SK-N-SH treated with all-trans-retinoic acid at 6 μM for 48 hours (cell line): ENCODE measurements at regions not wholly inside any gene's neighbourhood (a gene's known extent, or its start where the extent isn't known, plus 50 kb on each side); places are given as distances from the start of the nearest gene placed in this dataset.
A peak's percentile ranks its signal among the peaks of the same experiment; 100 is the strongest.
"Not testable (repeated sequence)": the region's sequence is repeated elsewhere in the genome, so short reads cannot be mapped to it uniquely, and the experiment has no call there.

Experiments used
- ATAC-seq: fragments of 200-7000 bp; cut with Tn5 transposase; 3 replicates; pipeline ENCODE4 v1.9.1; 2020; ENCODE audit warnings: mild to moderate bottlenecking, moderate library complexity
- ARNTL ChIP-seq: fragments of 450-650 bp; formaldehyde crosslinking; IDR thresholded peaks from 2 replicates; pipeline ENCODE4 v1.5.0; 2020; ENCODE audit warnings: low read depth, mild to moderate bottlenecking, moderate library complexity, borderline replicate concordance
- BACH2 ChIP-seq: fragments of 250-450 bp; sonication (Bioruptor Pico); IDR thresholded peaks from 2 replicates; pipeline ENCODE4 v1.9.0; 2021; ENCODE audit warnings: mild to moderate bottlenecking, borderline replicate concordance
- CSDC2 ChIP-seq: fragments of 250-450 bp; sonication (Bioruptor Pico); IDR thresholded peaks from 2 replicates; pipeline ENCODE4 v1.5.0; 2020; ENCODE audit warnings: mild to moderate bottlenecking, moderate library complexity
- CSRNP3 ChIP-seq: fragments of 250-450 bp; sonication (Bioruptor Pico); IDR thresholded peaks from 2 replicates; pipeline ENCODE4 v1.5.1; 2021; ENCODE audit warnings: mild to moderate bottlenecking, moderate library complexity
- ESRRG ChIP-seq: fragments of 250-450 bp; sonication (Bioruptor Pico); IDR thresholded peaks from 2 replicates; pipeline ENCODE4 v1.6.1; 2021; ENCODE audit warnings: mild to moderate bottlenecking
- GLIS3 ChIP-seq: fragments of 250-450 bp; sonication (Bioruptor Pico); IDR thresholded peaks from 2 replicates; pipeline ENCODE4 v1.5.0; 2020; ENCODE audit warnings: mild to moderate bottlenecking, moderate library complexity
- ISL1 ChIP-seq: fragments of 250-450 bp; sonication (Bioruptor Pico); IDR thresholded peaks from 2 replicates; pipeline ENCODE4 v2.1.2; 2022; ENCODE audit warnings: mild to moderate bottlenecking, moderate library complexity
- PATZ1 ChIP-seq: fragments of 250-450 bp; sonication (Bioruptor Pico); IDR thresholded peaks from 2 replicates; pipeline ENCODE4 v1.8.0; 2020; ENCODE audit warnings: mild to moderate bottlenecking, moderate library complexity, borderline replicate concordance
- PPARA ChIP-seq: fragments of 250-450 bp; sonication (Bioruptor Pico); IDR thresholded peaks from 2 replicates; pipeline ENCODE4 v1.5.0; 2020; ENCODE audit warnings: mild to moderate bottlenecking, borderline replicate concordance
- RARB ChIP-seq: fragments of 250-450 bp; sonication (Bioruptor Pico); IDR thresholded peaks from 2 replicates; pipeline ENCODE4 v1.8.0; 2021; ENCODE audit warnings: mild to moderate bottlenecking, moderate library complexity
- SNAI2 ChIP-seq: fragments of 250-450 bp; sonication (Bioruptor Pico); IDR thresholded peaks from 2 replicates; pipeline ENCODE4 v1.5.0; 2020; ENCODE audit warnings: mild to moderate bottlenecking, moderate library complexity
- TCF4 ChIP-seq: fragments of 250-450 bp; sonication (Bioruptor Pico); IDR thresholded peaks from 2 replicates; pipeline ENCODE4 v1.8.0; 2021; ENCODE audit warnings: mild to moderate bottlenecking, moderate library complexity, borderline replicate concordance
- TOX ChIP-seq: fragments of 250-450 bp; sonication (Bioruptor Pico); IDR thresholded peaks from 2 replicates; pipeline ENCODE4 v1.8.0; 2021; ENCODE audit warnings: mild to moderate bottlenecking, moderate library complexity, borderline replicate concordance
- ZC3H10 ChIP-seq: fragments of 250-450 bp; sonication (Bioruptor Pico); IDR thresholded peaks from 2 replicates; pipeline ENCODE4 v1.5.1; 2021; ENCODE audit warnings: mild to moderate bottlenecking, moderate library complexity
- ZFP3 ChIP-seq: fragments of 250-450 bp; sonication (Bioruptor Pico); IDR thresholded peaks from 2 replicates; pipeline ENCODE4 v1.5.0; 2020; ENCODE audit warnings: mild to moderate bottlenecking, moderate library complexity
- ZFP30 ChIP-seq: fragments of 450-650 bp; formaldehyde crosslinking; IDR thresholded peaks from 2 replicates; pipeline ENCODE4 v1.5.0; 2022; ENCODE audit warnings: mild to moderate bottlenecking, moderate library complexity
- ZNF565 ChIP-seq: fragments of 450-650 bp; formaldehyde crosslinking; conservative IDR thresholded peaks from 2 replicates; pipeline ENCODE4 v1.5.0; 2020; ENCODE audit warnings: low read depth, mild to moderate bottlenecking, moderate library complexity
- ZNF70 ChIP-seq: fragments of 450-650 bp; formaldehyde crosslinking; IDR thresholded peaks from 2 replicates; pipeline ENCODE4 v1.5.0; 2020; ENCODE audit warnings: mild to moderate bottlenecking, moderate library complexity
- ZNF8 ChIP-seq: fragments of 450-650 bp; formaldehyde crosslinking; IDR thresholded peaks from 2 replicates; pipeline ENCODE4 v1.5.0; 2020; ENCODE audit warnings: mild to moderate bottlenecking, moderate library complexity
- TF ChIP-seq, protein P1 (sequence below): fragments of 250-450 bp; sonication (Bioruptor Pico); IDR thresholded peaks from 2 replicates; pipeline ENCODE4 v1.5.1; 2020; ENCODE audit warnings: low read depth, mild to moderate bottlenecking, moderate library complexity
- TF ChIP-seq, protein P2 (sequence below): fragments of 250-450 bp; sonication (Bioruptor Pico); IDR thresholded peaks from 2 replicates; pipeline ENCODE4 v1.8.0; 2021; ENCODE audit warnings: low read depth, mild to moderate bottlenecking, moderate library complexity, borderline replicate concordance

DNA sequence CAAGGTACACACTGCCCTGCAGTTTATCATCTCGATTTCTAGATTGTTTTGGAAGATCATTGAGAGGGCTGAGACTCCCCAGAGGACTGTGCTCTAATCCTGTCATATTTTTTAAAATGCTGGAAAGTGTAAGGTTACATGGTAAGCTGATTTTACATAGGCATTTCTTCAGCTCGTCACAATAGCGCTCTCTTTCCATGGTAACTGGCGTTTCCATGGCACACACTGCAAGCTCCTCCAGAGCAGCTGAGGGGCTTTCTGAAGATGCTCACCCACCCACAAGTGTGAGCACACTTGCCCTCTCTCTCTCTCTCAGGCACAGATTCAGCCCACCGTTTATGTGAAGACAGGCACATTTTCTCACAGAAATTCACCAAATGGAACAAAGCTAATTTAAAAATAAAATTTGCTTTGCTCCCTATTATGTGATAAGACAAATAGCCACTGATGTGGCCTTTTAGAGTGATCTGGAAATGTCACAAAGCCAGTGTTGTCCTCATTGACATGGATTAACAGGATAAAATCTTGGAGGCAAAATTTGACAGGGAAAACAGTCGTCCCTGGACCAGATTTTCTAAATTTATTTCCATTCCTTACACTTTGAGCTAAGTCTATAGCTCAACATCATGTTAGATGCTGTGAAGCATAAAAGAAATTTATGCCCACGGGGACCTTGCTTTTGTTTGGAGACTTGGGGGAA is 421.5 kb downstream of the RWDD3 start:
- TF ChIP-seq PPARA (CRISPR knock-in tag) (peak; percentile 15; the same call in 1 of the 2 replicates), GLIS3 (CRISPR knock-in tag) (no peak)
- TF ChIP-seq, all 23 proteins: peak for 1
- ATAC-seq: no peak

GRCh38 chr1:95657248-95657647 is 423.2 kb downstream of the RWDD3 start:
- ATAC-seq: no peak
- TF ChIP-seq CSDC2 (no peak), ZNF70 (CRISPR knock-in tag) (no peak), PPARA (CRISPR knock-in tag) (no peak), ZC3H10 (CRISPR knock-in tag) (no peak), ARNTL (CRISPR knock-in tag) (no peak), TCF4 (CRISPR knock-in tag) (no peak), ZFP3 (CRISPR knock-in tag) (no peak), ZFP30 (no peak), SNAI2 (CRISPR knock-in tag) (no peak), CSRNP3 (CRISPR knock-in tag) (no peak), GLIS3 (CRISPR knock-in tag) (no peak), ISL1 (no peak), BACH2 (CRISPR knock-in tag) (no peak), ZNF565 (no peak)
- TF ChIP-seq, protein P1, sequence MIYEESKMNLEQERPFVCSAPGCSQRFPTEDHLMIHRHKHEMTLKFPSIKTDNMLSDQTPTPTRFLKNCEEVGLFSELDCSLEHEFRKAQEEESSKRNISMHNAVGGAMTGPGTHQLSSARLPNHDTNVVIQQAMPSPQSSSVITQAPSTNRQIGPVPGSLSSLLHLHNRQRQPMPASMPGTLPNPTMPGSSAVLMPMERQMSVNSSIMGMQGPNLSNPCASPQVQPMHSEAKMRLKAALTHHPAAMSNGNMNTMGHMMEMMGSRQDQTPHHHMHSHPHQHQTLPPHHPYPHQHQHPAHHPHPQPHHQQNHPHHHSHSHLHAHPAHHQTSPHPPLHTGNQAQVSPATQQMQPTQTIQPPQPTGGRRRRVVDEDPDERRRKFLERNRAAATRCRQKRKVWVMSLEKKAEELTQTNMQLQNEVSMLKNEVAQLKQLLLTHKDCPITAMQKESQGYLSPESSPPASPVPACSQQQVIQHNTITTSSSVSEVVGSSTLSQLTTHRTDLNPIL: no peak
- TF ChIP-seq, protein P2, sequence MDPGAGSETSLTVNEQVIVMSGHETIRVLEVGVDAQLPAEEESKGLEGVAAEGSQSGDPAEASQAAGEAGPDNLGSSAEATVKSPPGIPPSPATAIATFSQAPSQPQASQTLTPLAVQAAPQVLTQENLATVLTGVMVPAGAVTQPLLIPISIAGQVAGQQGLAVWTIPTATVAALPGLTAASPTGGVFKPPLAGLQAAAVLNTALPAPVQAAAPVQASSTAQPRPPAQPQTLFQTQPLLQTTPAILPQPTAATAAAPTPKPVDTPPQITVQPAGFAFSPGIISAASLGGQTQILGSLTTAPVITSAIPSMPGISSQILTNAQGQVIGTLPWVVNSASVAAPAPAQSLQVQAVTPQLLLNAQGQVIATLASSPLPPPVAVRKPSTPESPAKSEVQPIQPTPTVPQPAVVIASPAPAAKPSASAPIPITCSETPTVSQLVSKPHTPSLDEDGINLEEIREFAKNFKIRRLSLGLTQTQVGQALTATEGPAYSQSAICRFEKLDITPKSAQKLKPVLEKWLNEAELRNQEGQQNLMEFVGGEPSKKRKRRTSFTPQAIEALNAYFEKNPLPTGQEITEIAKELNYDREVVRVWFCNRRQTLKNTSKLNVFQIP: no peak

- no peak for ATAC-seq
Measured at GRCh38 chr1:95659166-95659565, 425.2 kb downstream of the RWDD3 start.

DNA sequence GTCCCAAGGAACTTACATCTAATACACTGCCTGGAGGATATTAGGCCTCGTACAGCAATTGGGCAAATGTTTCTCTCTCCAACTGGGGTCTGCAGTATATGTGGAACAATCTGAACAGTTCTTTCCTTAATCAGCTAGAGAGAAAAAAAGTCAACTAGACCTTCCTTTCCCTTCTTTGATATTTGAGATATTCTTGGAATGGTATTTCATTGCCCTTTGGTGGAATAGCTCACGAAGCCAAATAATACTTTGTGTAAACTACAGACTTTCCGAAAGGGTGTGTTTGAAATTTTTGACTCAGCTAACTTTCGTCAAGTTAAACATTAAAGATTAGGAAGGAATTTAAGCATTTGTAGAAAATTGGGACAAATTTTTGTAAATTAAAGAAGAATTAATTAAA is 425.6 kb downstream of the RWDD3 start:
- TF ChIP-seq ZFP3 (CRISPR knock-in tag) (no peak), ARNTL (CRISPR knock-in tag) (no peak), ZNF70 (CRISPR knock-in tag) (no peak), ZNF565 (no peak)
- ATAC-seq: no peak

More at GRCh38 chr1:95659166-95659565, 425.2 kb downstream of the RWDD3 start:
- TF ChIP-seq SNAI2 (CRISPR knock-in tag) (no peak), TOX (CRISPR knock-in tag) (no peak), ZC3H10 (CRISPR knock-in tag) (no peak), ZNF70 (CRISPR knock-in tag) (no peak), ZNF565 (no peak), RARB (no peak), ESRRG (CRISPR knock-in tag) (no peak), ISL1 (no peak), BACH2 (CRISPR knock-in tag) (no peak), PPARA (CRISPR knock-in tag) (no peak)

- TF ChIP-seq, protein P1: no peak
- TF ChIP-seq ZNF8 (CRISPR knock-in tag): no peak
- TF ChIP-seq ZNF565: no peak
- no peak for TF ChIP-seq ARNTL (CRISPR knock-in tag)
- no peak for TF ChIP-seq ZFP30
- TF ChIP-seq ZFP3 (CRISPR knock-in tag): no peak
- TF ChIP-seq CSRNP3 (CRISPR knock-in tag): no peak
- no peak for TF ChIP-seq PATZ1 (CRISPR knock-in tag)
- TF ChIP-seq PPARA (CRISPR knock-in tag): no peak
- no peak for TF ChIP-seq ZC3H10 (CRISPR knock-in tag)
- no peak for TF ChIP-seq ISL1
- no peak for TF ChIP-seq TCF4 (CRISPR knock-in tag)
- TF ChIP-seq RARB: no peak
- TF ChIP-seq CSDC2: no peak
- TF ChIP-seq, protein P2: no peak
- no peak for TF ChIP-seq ESRRG (CRISPR knock-in tag)
- no peak for TF ChIP-seq BACH2 (CRISPR knock-in tag)
- ATAC-seq: no peak
Measured at GRCh38 chr1:95660736-95661135, 426.7 kb downstream of the RWDD3 start.

GRCh38 chr1:95663530-95663929 is 429.5 kb downstream of the RWDD3 start:
- ATAC-seq: not testable (repeated sequence)
